NB4 (cell line): ENCODE measurements at regions not wholly inside any gene's neighbourhood (a gene's known extent, or its start where the extent isn't known, plus 50 kb on each side); places are given as distances from the start of the nearest gene placed in this dataset.
"Not testable (repeated sequence)": the region's sequence is repeated elsewhere in the genome, so short reads cannot be mapped to it uniquely, and the experiment has no call there.

Experiments
- DNase-seq: peaks from one replicate; pipeline ENCODE4 v3.0.0; 2010; ENCODE audit warnings: low read depth
- H3K4me3 ChIP-seq: one replicate; pipeline ENCODE4 v1.5.1; 2011; ENCODE audit warnings: mild to moderate bottlenecking, low read depth, low read length, moderate library complexity
- CTCF ChIP-seq: IDR thresholded peaks from one replicate; pipeline ENCODE4 v1.5.1; 2012; ENCODE audit warnings: low read depth, low read length
- MAX ChIP-seq: IDR thresholded peaks from 2 replicates; pipeline ENCODE4 v1.6.1; 2011; ENCODE audit warnings: low read depth, low read length
- MYC ChIP-seq: IDR thresholded peaks from 2 replicates; pipeline ENCODE4 v1.6.1; 2011; ENCODE audit warnings: low read depth, low read length
- POLR2A ChIP-seq: IDR thresholded peaks from 2 replicates; pipeline ENCODE4 v1.6.1; 2011; ENCODE audit warnings: mild to moderate bottlenecking; ENCODE audit not compliant: insufficient read length; ENCODE audit errors: extremely low read depth

GRCh38 chr6:134539865-134540323 lies 222.0 kb upstream of the SGK1 start:
- peak; percentile 32 for DNase-seq
- H3K4me3 ChIP-seq: no peak overlapping the region

DNA sequence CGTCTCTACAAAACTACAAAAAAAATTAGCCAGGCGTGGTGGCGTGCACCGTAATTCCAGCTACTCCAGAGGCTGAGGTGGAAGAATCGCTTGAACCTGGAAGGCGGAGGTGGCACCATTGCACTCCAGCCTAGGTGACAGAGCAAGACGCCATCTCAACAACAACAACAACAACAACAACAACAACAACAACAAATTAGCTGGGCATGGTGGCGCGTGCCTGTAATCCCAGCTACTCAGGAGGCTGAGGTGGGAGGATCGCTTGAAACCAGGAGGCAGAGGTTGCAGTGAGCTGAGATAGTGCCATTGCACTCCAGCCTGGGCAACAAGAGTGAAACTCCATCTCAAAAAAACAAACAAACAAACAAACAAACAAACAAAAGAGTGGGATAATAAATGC lies 219.9 kb upstream of the SGK1 start:
- not testable (repeated sequence) for H3K4me3 ChIP-seq

More at GRCh38 chr6:134539865-134540323, 222.0 kb upstream of the SGK1 start:
- TF ChIP-seq CTCF (no peak), POLR2A (no peak), MYC (no peak), MAX (no peak)

DNA sequence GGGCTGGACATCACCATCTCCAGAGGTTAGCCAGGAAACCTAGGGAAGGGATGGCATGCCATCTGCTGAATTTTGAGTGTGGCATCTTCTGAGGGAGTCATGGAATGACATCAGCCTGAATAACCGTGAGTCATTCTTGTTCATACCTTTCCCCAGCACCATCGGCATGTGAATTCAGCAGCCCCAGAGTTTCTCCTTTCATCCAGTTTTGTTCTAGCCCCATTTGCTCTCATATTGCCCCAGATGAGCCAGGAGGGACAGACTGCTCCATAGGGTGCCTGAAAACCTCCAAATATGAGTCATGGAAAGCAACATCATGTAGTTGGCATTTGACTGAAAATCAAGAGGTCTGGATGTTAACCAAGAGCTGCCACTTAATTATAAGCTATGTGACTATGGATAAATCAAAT lies 219.2 kb upstream of the SGK1 start:
- DNase-seq: no peak
- TF ChIP-seq MAX (no peak), CTCF (no peak), MYC (no peak), POLR2A (no peak)
- no peak overlapping the region for H3K4me3 ChIP-seq

More for the DNA sequence above, 219.9 kb upstream of the SGK1 start:
- not testable (repeated sequence) for DNase-seq

- H3K4me3 ChIP-seq: no peak overlapping the region
- TF ChIP-seq MYC: no peak
- no peak for TF ChIP-seq MAX
- TF ChIP-seq POLR2A: no peak
- no peak for TF ChIP-seq CTCF
- peak; percentile 32 for DNase-seq
These were observed 217.9 kb upstream of the SGK1 start for GRCh38 chr6:134535831-134536230.

GRCh38 chr6:134534708-134535149 lies 216.8 kb upstream of the SGK1 start:
- DNase-seq: no peak
- TF ChIP-seq MAX (no peak), MYC (no peak), POLR2A (no peak), CTCF (no peak)

GRCh38 chr6:134533991-134534390 lies 216.1 kb upstream of the SGK1 start:
- TF ChIP-seq POLR2A (no peak), CTCF (no peak), MAX (no peak), MYC (no peak)
- DNase-seq: no peak
- H3K4me3 ChIP-seq: no peak overlapping the region

More at GRCh38 chr6:134534708-134535149, 216.8 kb upstream of the SGK1 start:
- no peak overlapping the region for H3K4me3 ChIP-seq
